B cell (primary cell): ENCODE measurements at regions not wholly inside any gene's neighbourhood (a gene's known extent, or its start where the extent isn't known, plus 50 kb on each side); places are given as distances from the start of the nearest gene placed in this dataset.

Experiments used
- CTCF ChIP-seq: fragments of 200-600 bp; IDR thresholded peaks from one replicate; pipeline ENCODE4 v1.8.0; 2022; ENCODE audit warnings: antibody characterized with exemption, mild to moderate bottlenecking
- EZH2 ChIP-seq: IDR thresholded peaks from 2 replicates; pipeline ENCODE4 v1.6.1; 2012; ENCODE audit warnings: borderline replicate concordance, low read depth, mild to moderate bottlenecking, moderate library complexity, low read length; ENCODE audit not compliant: insufficient read depth, poor library complexity, severe bottlenecking

DNA sequence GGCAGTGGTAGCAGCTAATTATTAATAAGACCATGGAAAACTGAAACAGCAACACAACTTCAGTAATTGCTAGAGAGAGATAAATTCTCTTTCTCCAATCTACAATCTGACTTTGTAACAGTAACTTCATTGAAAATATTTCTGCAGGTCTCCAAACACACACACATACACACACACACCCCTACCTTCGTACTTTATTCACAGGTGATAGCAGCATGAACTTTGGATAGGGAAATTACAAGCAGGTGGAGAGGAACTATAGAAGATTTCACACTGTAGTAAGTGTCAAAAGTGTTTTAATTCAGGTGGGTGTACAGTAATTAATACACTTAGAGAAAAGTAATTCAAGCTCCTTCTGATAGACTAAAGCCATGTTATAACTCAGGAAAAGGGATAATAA is 587.5 kb downstream of the TUSC7 start:
- TF ChIP-seq CTCF (no peak), EZH2 (no peak)
